Cardiac fibroblast (primary cell): ENCODE measurements at regions not wholly inside any gene's neighbourhood (a gene's known extent, or its start where the extent isn't known, plus 50 kb on each side); places are given as distances from the start of the nearest gene placed in this dataset.
A peak's percentile ranks its signal among the peaks of the same experiment; 100 is the strongest.

ENCODE experiments used
- DNase-seq, 2 donors: peaks; one replicate each; pipeline versions ENCODE4 v3.0.0 to v3.0.0-alpha.2; 2010; ENCODE audit warnings: low read depth in 2 of 2
- H3K4me3 ChIP-seq, 2 donors: replicated peaks in 1 of 2; 1 replicate in 1 of 2; 2 replicates in 1 of 2; pipeline ENCODE4 v1.5.1; 2011; ENCODE audit warnings: low read depth in 2 of 2, low read length in 2 of 2, mild to moderate bottlenecking in 2 of 2, moderate library complexity in 1 of 2
- CTCF ChIP-seq: IDR thresholded peaks from one replicate; pipeline ENCODE4 v1.5.1; 2011; ENCODE audit warnings: low read depth, mild to moderate bottlenecking, low read length, inconsistent platforms

- TF ChIP-seq CTCF = no peak
- DNase-seq = peak in 1 of 2 donors; percentile 25
- H3K4me3 ChIP-seq = no peak overlapping the region
Observed at GRCh38 chr2:57891086-57891712, 155.4 kb upstream of the VRK2 start.

GRCh38 chr2:57892920-57893319 is 153.7 kb upstream of the VRK2 start:
- no peak for DNase-seq
- no peak for TF ChIP-seq CTCF

GRCh38 chr2:57893347-57893746 is 153.3 kb upstream of the VRK2 start:
- DNase-seq = no peak
- no peak for TF ChIP-seq CTCF
- no peak overlapping the region for H3K4me3 ChIP-seq

More at GRCh38 chr2:57892920-57893319, 153.7 kb upstream of the VRK2 start:
- H3K4me3 ChIP-seq = no peak overlapping the region

- TF ChIP-seq CTCF = no peak
- no peak for DNase-seq
- no peak overlapping the region for H3K4me3 ChIP-seq
Observed at GRCh38 chr2:57893786-57894185, 152.8 kb upstream of the VRK2 start.

- no peak overlapping the region for H3K4me3 ChIP-seq
- DNase-seq = no peak
- TF ChIP-seq CTCF = no peak
Observed at GRCh38 chr2:57894381-57894780, 152.2 kb upstream of the VRK2 start.

GRCh38 chr2:57897920-57898319 is 148.7 kb upstream of the VRK2 start:
- H3K4me3 ChIP-seq = no peak overlapping the region
- DNase-seq = no peak
- no peak for TF ChIP-seq CTCF

GRCh38 chr2:57899898-57900297 is 146.7 kb upstream of the VRK2 start:
- TF ChIP-seq CTCF = no peak
- H3K4me3 ChIP-seq = no peak overlapping the region
- no peak for DNase-seq
